Fibroblast of skin of back (primary cell): ENCODE measurements at regions not wholly inside any gene's neighbourhood (a gene's known extent, or its start where the extent isn't known, plus 50 kb on each side); places are given as distances from the start of the nearest gene placed in this dataset.

Source experiments
- DNase-seq: peaks from one replicate; pipeline ENCODE4 v3.0.0-alpha.2; 2013

DNA sequence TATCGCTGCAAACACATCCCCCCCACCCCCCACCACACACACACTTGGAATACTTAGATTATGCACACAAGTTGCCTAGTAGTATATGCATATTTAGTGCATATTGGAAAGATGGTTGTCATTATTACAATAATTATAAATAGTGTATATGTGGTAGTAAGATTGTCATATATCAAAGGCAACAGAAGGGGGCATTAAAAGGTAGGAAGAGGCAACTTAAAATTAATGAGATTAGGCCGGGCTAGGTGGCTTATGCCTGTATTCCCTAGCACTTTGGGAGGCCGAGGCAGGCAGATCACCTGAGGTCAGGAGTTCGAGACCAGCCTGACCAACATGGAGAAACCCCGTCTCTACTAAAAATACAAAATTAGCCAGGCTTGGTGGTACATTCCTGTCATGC, 52.1 kb downstream of the GSC start:
- DNase-seq, result no peak

GRCh38 chr14:94716976-94717375, 52.9 kb downstream of the GSC start:
- no peak for DNase-seq

DNA sequence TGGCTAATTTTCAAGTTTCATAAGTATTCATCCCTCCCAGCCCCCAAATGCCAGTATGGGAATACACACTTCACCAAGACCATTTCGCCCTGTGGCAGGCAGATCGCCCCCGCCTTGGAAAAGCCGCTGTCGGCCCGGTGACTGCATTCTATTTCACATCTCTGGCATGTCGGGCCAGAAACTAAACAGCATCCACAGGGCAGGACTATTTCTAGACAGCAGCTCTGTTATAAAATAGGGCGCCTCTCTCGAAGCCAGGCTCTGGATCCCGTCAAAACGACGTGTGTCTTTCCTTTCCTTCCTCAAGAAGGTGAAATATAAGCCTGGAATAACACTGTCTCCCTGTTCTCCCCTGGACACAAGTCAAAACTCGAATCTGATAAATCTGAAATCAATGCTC, 56.8 kb downstream of the GSC start:
- DNase-seq, result no peak

DNA sequence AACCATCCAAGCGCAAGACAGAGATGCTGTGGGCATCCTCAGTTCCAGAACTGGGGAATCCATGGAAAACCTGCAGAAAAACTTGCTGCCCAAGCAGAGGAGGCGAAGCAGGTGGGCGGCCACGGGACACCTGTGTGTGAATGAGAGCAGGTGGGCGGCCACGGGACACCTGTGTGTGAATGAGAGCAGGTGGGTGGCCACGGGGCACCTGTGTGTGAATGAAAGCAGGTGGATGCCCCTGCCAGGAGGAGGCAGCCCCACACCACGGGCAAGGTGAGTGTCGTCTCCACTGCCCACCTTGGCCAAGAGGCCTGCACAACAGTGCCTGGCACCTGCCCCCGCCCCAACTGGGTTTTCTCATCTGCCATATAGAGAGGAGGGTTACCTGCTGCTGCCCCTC, 59.2 kb downstream of the GSC start:
- no peak for DNase-seq

DNA sequence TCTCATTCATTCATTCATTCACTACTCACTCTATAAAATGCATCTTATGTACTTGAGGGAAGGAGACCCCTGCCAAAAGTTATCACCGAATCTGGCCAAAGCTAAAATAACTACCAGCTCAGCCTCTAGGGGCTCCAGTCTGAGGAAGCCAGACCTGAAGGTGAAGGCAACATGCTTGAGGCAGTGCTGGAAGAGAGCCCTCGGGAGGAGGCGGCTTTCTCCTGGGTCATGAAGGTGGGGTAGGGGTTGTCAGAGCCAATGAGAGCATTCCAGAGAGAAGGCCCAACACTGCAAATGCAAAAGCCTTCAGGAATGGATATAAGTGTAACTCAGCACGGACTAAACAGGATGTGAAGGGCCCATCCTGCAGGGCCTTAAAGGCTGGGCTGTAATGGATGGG, 62.4 kb downstream of the GSC start:
- DNase-seq, result no peak

GRCh38 chr14:94706133-94706532, 63.8 kb downstream of the GSC start:
- no peak for DNase-seq

GRCh38 chr14:94702629-94703028, 67.3 kb downstream of the GSC start:
- no peak for DNase-seq

- no peak for DNase-seq
These were observed 68.0 kb downstream of the GSC start for GRCh38 chr14:94701861-94702370.

DNA sequence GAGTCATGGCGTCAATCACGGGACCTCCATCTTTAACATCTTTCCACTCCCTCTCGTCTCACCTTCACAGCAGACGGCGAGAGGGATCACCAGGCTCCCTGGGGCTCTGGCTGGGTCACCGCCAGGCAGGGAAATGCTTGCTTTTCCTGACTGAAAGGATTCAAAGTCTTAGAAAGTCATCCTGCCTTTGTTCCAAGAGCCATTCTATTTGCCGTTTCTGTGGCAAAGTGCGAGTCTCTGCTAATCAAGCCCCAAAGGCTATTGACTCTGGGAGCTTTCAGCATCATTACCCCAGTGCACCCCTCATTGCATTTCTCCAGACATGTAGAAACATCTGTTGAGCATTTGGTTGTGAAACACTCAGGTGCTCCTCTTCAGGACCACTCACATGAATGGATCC, 69.6 kb downstream of the GSC start:
- no peak for DNase-seq

DNA sequence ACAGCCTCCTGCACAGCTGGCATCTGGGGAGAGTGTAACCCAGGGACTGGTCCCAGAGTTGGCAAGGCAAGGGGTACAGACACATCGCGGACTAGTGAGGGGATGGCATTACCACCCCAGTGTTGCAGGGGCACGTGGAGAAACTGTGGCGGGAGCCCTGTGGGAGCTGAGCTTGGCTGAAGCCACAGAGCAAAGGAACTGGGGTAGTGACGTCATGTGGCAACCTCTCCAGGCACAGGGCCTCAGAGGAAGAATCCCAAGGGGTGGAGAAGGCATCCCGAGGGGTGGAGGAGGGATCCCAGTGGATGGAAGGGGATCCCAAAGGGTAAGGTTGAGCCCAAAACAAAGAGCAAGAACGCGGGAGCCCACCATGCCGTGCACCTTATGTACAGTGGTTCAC, 70.1 kb downstream of the GSC start:
- no peak for DNase-seq

- no peak for DNase-seq
These were observed 71.9 kb downstream of the GSC start for GRCh38 chr14:94697773-94698556.

DNA sequence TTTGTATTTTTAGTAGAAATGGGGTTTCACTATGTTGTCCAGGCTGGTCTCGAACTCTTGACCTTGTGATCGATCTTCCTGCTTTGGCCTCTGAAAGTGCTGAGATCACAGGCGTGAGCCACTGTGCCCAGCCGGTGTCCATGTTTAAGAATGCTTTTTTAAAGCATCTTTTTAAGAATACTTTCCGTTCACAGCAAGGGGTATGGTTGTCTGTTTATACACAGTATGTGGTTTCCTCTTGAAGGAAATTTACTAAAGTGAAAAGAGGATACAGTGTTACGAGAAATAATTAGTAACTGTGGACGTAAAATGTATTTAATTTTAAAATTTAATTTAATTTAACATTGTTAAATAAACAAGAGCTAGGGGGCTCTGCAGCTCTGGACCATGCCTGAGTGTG, 73.4 kb downstream of the GSC start:
- DNase-seq, result no peak

DNA sequence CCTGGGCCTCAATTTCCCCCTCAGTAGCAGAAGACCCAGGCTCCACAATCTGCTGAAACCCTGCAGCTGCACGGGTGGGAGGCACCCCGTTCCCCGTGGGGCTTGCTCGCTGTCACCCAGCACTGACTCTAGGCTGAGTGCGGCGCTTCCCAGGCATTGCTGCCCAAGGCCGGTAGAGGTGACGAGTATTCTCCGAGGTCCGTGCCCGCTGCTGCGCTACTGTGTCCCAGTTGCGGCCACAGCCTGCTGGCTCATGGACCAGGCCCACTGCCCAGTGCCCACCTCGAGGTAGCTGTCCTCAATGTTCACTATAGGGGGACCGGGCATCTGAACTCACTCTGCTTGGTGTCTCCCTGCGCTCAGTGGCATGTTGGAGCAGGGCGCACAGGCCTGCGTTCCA, 74.7 kb downstream of the GSC start:
- no peak for DNase-seq

GRCh38 chr14:94691660-94692034, 78.3 kb downstream of the GSC start:
- peak; percentile 68 for DNase-seq

GRCh38 chr14:94690896-94691659, 78.8 kb downstream of the GSC start:
- DNase-seq, result no peak

DNA sequence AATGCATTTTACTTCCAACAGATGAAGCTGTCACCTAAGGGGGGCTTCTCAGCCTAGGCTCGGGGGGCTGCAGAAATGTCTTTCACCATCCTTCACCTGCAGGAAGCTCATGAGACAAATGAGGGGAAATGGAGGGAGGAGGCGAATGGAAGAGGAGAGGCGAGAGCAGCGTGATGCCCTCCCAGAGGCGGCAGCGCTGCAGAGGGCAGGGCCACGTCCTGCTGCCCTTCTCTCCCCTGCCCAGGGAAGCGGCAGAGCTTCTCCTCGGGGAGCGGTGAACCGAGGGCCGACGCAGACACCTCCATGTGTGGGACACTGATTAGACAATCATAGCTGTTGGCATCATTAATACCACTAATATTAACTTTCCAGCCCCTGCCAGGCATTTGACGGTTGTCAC, 78.3 kb downstream of the SERPINA3 start:
- DNase-seq, result no peak

DNA sequence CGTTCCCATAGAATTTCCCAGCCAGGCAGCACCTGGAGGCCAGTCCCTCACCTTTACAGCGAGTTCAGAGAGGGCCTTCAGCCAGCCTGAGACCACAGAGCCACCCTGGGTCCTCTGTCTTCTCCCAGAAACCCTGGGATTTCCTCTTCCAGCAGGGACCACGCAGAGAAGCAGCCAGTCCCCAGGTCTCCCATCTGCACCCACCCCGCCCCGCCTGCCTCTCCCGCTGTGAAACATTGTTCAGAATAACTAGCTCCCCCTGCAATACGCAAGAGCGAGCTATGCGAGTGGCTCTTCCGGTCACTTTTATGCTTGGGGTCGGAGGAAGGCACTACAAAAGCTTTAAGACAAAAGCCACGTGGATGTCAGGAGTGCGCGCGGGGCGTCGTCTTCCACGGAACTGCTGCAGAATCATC, 77.8 kb downstream of the SERPINA3 start:
- no peak for DNase-seq

- DNase-seq, result peak; percentile 44
These were observed 77.2 kb downstream of the SERPINA3 start for GRCh38 chr14:94689218-94689984.

- no peak for DNase-seq
These were observed 74.4 kb downstream of the SERPINA3 start for GRCh38 chr14:94686511-94687160.

DNA sequence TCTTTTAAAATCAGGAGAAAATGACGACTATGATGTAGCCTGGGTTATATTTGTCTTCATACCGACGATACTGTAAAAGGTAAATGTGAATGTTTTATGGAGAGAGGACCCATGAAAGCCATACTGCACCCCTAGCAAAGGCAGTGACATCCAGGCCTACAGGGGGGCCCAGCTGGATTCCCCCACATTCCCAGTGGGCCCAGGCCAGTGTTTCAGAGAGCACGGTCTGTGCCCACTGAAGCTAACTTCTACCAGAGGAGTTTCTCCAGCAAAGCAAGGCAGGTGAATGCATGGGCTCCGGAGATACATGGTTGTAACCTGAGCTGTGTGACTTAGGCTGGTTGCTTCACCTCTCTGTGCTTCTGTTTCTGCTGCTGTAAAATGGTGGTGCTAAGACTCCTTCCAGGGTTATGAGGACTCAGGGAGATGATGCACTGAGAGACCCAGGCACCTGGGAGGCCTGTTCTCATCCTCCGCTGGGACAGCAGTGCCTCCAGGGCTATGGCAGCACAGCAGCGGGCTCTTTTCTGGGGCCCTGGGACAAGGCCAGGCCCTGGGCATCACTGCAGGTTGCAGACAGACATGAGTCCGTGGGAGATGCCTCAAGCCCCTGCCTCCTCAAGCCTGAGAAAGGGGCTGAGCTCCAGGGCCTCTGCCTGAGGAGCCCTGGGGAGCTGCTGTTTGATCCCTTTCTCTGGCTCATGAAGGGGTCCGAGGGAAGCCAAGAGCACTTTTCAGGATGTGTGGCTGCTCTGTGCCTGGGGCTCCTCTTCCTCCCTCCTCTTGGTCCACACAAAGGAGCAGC, 73.7 kb downstream of the SERPINA3 start:
- no peak for DNase-seq

- DNase-seq, result no peak
These were observed 73.0 kb downstream of the SERPINA3 start for GRCh38 chr14:94685166-94685581.

DNA sequence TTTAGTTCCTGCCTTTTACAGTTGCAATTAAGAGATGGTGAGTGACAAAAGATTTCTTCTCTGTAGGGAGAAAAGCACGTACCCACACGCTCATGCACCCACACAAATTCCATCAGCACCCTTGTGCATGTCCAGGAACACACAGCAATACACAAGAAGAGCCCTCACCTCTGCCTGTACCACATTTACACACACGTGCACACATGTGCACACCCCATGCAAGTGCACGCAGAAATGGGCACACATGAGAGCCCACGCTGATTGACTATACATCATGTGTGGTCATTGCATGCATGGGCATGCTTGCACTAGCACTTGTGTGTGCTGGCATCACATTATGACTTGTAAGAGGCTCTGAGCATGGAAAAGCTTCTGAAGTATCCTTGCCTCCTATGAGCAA, 70.5 kb downstream of the SERPINA3 start:
- DNase-seq, result no peak
